ENCODE measurements at regions not wholly inside any gene's neighbourhood (a gene's known extent, or its start where the extent isn't known, plus 50 kb on each side); places are given as distances from the start of the nearest gene placed in this dataset.

DNA sequence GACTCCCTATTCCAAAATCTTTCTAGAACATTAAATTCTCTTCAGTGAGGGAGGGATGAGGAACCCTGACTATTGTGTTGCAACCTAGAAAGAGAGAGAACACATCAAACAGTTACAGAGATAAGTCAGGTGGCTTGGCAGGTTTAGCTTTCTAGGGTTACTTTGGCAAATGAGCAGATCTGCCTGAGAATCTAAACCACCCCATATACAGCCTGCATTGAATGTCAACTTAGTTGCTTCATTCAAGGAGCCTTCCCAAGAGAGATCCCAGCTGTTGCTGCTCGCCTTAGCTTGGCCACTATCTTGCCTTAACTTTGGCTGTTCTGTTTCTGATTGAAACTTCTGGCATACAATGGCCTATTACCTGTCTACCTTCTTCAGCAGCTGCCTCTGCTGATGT is 74.7 kb upstream of the TCF21 start:
- H3K79me2 ChIP-seq (ENCODE audit: insufficient read depth, low read length), result no peaks in the 10 kb centered on the region
- H3K4me3 ChIP-seq (ENCODE audit: insufficient read depth, low read length), result no peak overlapping the region
- H3K4me2 ChIP-seq (ENCODE audit: insufficient read depth, low read length), result no peak overlapping the region
- H2AFZ ChIP-seq (ENCODE audit: low read length), result no peak overlapping the region
- TF ChIP-seq, protein P1, sequence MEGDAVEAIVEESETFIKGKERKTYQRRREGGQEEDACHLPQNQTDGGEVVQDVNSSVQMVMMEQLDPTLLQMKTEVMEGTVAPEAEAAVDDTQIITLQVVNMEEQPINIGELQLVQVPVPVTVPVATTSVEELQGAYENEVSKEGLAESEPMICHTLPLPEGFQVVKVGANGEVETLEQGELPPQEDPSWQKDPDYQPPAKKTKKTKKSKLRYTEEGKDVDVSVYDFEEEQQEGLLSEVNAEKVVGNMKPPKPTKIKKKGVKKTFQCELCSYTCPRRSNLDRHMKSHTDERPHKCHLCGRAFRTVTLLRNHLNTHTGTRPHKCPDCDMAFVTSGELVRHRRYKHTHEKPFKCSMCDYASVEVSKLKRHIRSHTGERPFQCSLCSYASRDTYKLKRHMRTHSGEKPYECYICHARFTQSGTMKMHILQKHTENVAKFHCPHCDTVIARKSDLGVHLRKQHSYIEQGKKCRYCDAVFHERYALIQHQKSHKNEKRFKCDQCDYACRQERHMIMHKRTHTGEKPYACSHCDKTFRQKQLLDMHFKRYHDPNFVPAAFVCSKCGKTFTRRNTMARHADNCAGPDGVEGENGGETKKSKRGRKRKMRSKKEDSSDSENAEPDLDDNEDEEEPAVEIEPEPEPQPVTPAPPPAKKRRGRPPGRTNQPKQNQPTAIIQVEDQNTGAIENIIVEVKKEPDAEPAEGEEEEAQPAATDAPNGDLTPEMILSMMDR (IDR thresholded peaks at IDR 0.05; ENCODE audit: extremely low read depth, low read depth, low read length), result no peak
- H4K20me1 ChIP-seq (ENCODE audit: insufficient read depth, low read length), result no peaks in the 10 kb centered on the region
- no peaks in the 10 kb centered on the region for H3K27me3 ChIP-seq (ENCODE audit: insufficient read depth, low read length)
- peaks cover 13% of the 10 kb centered on the region for H3K4me1 ChIP-seq (ENCODE audit: insufficient read depth, low read length)
- DNase-seq (ENCODE audit: insufficient read length, low spot score, missing footprints), result peak; percentile 14
- no peak overlapping the region for H3K27ac ChIP-seq (ENCODE audit: low read depth, low read length)
- no peaks in the 10 kb centered on the region for H3K9me3 ChIP-seq (ENCODE audit: low read depth, low read length)
- no peaks in the 10 kb centered on the region for H3K36me3 ChIP-seq (ENCODE audit: insufficient read depth, low read length)

DNA sequence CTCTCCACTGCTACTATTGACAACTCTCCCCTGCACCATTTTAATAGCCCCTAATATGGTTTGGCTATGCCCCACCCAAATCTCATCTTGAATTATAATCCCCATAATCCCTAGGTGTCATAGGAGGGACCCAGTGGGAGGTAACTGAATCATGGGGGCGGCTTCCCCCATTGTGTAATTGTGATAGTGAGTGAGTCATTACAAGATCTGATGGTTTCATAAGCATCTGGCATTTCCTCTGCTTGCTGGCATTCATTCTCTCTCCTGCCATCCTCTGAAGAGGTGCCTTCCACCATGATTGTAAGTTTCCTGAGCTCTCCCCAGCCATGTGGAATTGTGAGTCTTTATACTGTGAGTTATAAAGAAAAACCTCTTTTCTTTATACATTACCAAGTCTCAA is 74.1 kb upstream of the TCF21 start:
- Histone ChIP-seq H3K4me3 (ENCODE audit: insufficient read depth, low read length) (no peak overlapping the region), H3K4me1 (ENCODE audit: insufficient read depth, low read length) (peaks cover 13% of the 10 kb centered on the region), H3K27me3 (ENCODE audit: insufficient read depth, low read length) (no peaks in the 10 kb centered on the region), H3K4me2 (ENCODE audit: insufficient read depth, low read length) (no peak overlapping the region), H3K27ac (ENCODE audit: low read depth, low read length) (no peak overlapping the region), H3K79me2 (ENCODE audit: insufficient read depth, low read length) (no peaks in the 10 kb centered on the region), H2AFZ (ENCODE audit: low read length) (no peak overlapping the region), H3K36me3 (ENCODE audit: insufficient read depth, low read length) (no peaks in the 10 kb centered on the region), H3K9me3 (ENCODE audit: low read depth, low read length) (no peaks in the 10 kb centered on the region), H4K20me1 (ENCODE audit: insufficient read depth, low read length) (no peaks in the 10 kb centered on the region)
- TF ChIP-seq, protein P1 (IDR thresholded peaks at IDR 0.05; ENCODE audit: extremely low read depth, low read depth, low read length), result no peak
- DNase-seq (ENCODE audit: insufficient read length, low spot score, missing footprints), result no peak

DNA sequence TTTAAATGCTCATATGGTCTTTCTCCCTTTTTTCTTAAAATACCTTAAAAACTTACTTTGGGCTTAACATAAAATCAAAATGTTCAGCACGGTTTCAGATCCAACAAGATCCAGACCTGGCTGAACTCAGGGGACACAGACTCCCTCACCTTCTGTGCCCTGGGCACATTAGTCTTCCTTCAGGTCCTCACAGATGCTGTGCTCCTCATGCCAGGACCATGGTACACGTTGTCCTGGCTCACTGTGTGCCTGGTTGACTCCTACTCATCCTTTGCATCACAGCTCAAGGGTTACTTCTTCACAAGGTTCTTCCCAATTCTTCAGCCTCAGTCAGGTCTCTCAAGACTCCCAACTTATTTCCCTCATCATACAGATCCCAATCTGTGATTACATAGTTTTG is 73.6 kb upstream of the TCF21 start:
- H3K4me1 ChIP-seq (ENCODE audit: insufficient read depth, low read length), result peaks cover 13% of the 10 kb centered on the region
- H3K27ac ChIP-seq (ENCODE audit: low read depth, low read length), result peak overlapping the region; percentile 2
- no peaks in the 10 kb centered on the region for H3K9me3 ChIP-seq (ENCODE audit: low read depth, low read length)
- H3K4me3 ChIP-seq (ENCODE audit: insufficient read depth, low read length), result no peak overlapping the region
- no peak for DNase-seq (ENCODE audit: insufficient read length, low spot score, missing footprints)
- no peaks in the 10 kb centered on the region for H4K20me1 ChIP-seq (ENCODE audit: insufficient read depth, low read length)
- no peaks in the 10 kb centered on the region for H3K36me3 ChIP-seq (ENCODE audit: insufficient read depth, low read length)
- no peaks in the 10 kb centered on the region for H3K79me2 ChIP-seq (ENCODE audit: insufficient read depth, low read length)
- no peak overlapping the region for H2AFZ ChIP-seq (ENCODE audit: low read length)
- no peaks in the 10 kb centered on the region for H3K27me3 ChIP-seq (ENCODE audit: insufficient read depth, low read length)
- H3K4me2 ChIP-seq (ENCODE audit: insufficient read depth, low read length), result no peak overlapping the region
- TF ChIP-seq, protein P1 (IDR thresholded peaks at IDR 0.05; ENCODE audit: extremely low read depth, low read depth, low read length), result no peak

DNA sequence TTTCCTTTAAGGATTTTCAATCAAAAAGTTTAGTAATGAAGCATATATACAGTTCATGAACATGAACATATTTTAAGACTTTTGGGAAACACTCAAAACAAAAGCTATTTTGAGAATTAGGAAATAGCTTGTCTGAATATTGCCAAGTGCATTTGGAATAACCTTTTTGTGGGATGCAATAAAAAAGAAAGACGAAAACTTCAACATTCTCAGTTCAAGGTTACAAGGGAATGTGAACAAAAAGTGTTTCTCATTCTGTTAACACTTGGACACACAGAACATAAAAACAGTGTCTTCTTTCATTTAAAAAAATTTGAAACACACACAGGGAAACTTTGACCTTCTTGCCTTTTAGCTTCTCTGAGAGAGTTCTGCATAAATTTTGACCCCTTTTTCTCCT is 72.7 kb upstream of the TCF21 start:
- H3K4me1 ChIP-seq (ENCODE audit: insufficient read depth, low read length), result peaks cover 13% of the 10 kb centered on the region
- no peak overlapping the region for H3K27ac ChIP-seq (ENCODE audit: low read depth, low read length)
- no peak for DNase-seq (ENCODE audit: insufficient read length, low spot score, missing footprints)
- no peaks in the 10 kb centered on the region for H3K9me3 ChIP-seq (ENCODE audit: low read depth, low read length)
- no peak overlapping the region for H3K4me3 ChIP-seq (ENCODE audit: insufficient read depth, low read length)
- no peaks in the 10 kb centered on the region for H4K20me1 ChIP-seq (ENCODE audit: insufficient read depth, low read length)
- TF ChIP-seq, protein P1 (IDR thresholded peaks at IDR 0.05; ENCODE audit: extremely low read depth, low read depth, low read length), result no peak
- no peaks in the 10 kb centered on the region for H3K27me3 ChIP-seq (ENCODE audit: insufficient read depth, low read length)
- H2AFZ ChIP-seq (ENCODE audit: low read length), result no peak overlapping the region
- H3K4me2 ChIP-seq (ENCODE audit: insufficient read depth, low read length), result no peak overlapping the region
- H3K36me3 ChIP-seq (ENCODE audit: insufficient read depth, low read length), result no peaks in the 10 kb centered on the region
- H3K79me2 ChIP-seq (ENCODE audit: insufficient read depth, low read length), result no peaks in the 10 kb centered on the region
